K562 (cell line): ENCODE measurements at regions not wholly inside any gene's neighbourhood (a gene's known extent, or its start where the extent isn't known, plus 50 kb on each side); places are given as distances from the start of the nearest gene placed in this dataset.

ENCODE experiments used
- ATAC-seq: fragments of 200-7000 bp; cut with Tn5 transposase; 3 replicates; pipeline ENCODE4 v1.9.1; 2020; ENCODE audit warnings: moderate library complexity
- BruUV-seq: library from RNA; stranded (reverse); fragments of 400-500 nt; replicated peaks from 2 replicates; lab custom pipeline; 2021; lab: Mats Ljungman, UMichigan
- CTCF ChIA-PET: fragments of 300-600 bp; formaldehyde crosslinking; extraction: SDS; loops from one replicate; lab custom pipeline; 2021; ENCODE audit warnings: low intra/inter-chr PET ratio; lab: Yijun Ruan, JAX
- POLR2A ChIA-PET: fragments of 300-600, 350-650 bp; sonication (Branson Sonifier 250); formaldehyde crosslinking; extraction: SDS; loops from one replicate; lab custom pipeline; 2021; ENCODE audit warnings: antibody characterized with exemption, inconsistent platforms; lab: Yijun Ruan, JAX
- DNase-seq, 4 experiments: peaks; one replicate each; pipeline versions ENCODE4 v3.0.0 to v3.0.0-alpha.2; 2011 to 2018; ENCODE audit warnings: low spot score in 3 of 4, mixed read lengths in 3 of 4; ENCODE audit errors: extremely low read depth in 1 of 4
- FAIRE-seq: peaks from 2 replicates; lab custom pipeline; 2011; peaks lifted over from hg19 to GRCh38; lab: Jason Lieb, UNC
- H2AFZ ChIP-seq: 2 replicates; pipeline ENCODE4 v1.6.0; 2011; ENCODE audit warnings: low read depth, low read length, control low read depth, inconsistent platforms
- H3K27ac ChIP-seq: fragments of 200-600 bp; 3 replicates; pipeline ENCODE4 v1.8.0; 2011; ENCODE audit warnings: low read depth, mild to moderate bottlenecking, control low read depth, inconsistent platforms, low read length, moderate library complexity, mixed read lengths; ENCODE audit errors: extremely low read depth
- H3K27me3 ChIP-seq, 2 experiments: fragments of 300-600 bp in 1 of 2; 2 replicates in 1 of 2; 3 replicates in 1 of 2; pipeline versions ENCODE4 v1.6.0 to v1.8.0; 2011; ENCODE audit warnings: inconsistent platforms in 2 of 2, low read length in 2 of 2, mild to moderate bottlenecking in 1 of 2, mixed read lengths in 1 of 2, moderate library complexity in 1 of 2; ENCODE audit not compliant: control insufficient read depth in 2 of 2, insufficient read depth in 2 of 2
- H3K36me3 ChIP-seq: fragments of 300-600 bp; 3 replicates; pipeline ENCODE4 v1.8.0; 2011; ENCODE audit warnings: mild to moderate bottlenecking, low read length, inconsistent platforms; ENCODE audit not compliant: control insufficient read depth, insufficient read depth
- H3K4me1 ChIP-seq, 2 experiments: fragments of 200-600 bp in 1 of 2; replicated peaks in 1 of 2; 2 replicates in 1 of 2; 3 replicates in 1 of 2; pipeline versions ENCODE4 v1.5.1 to v1.8.0; 2011; ENCODE audit warnings: inconsistent platforms in 2 of 2, low read length in 2 of 2, mild to moderate bottlenecking in 1 of 2, mixed read lengths in 1 of 2, moderate library complexity in 1 of 2; ENCODE audit not compliant: control insufficient read depth in 2 of 2, insufficient read depth in 2 of 2
- H3K4me2 ChIP-seq: 2 replicates; pipeline ENCODE4 v1.6.1; 2011; ENCODE audit warnings: low read length, control low read depth, inconsistent platforms, mixed read lengths; ENCODE audit not compliant: insufficient read depth
- H3K4me3 ChIP-seq: fragments of 200-600 bp; sonication (generic), shearing (Covaris generic); 2 replicates; pipeline ENCODE4 v1.5.1; 2016; ENCODE audit warnings: control low read depth, inconsistent platforms
- H3K79me2 ChIP-seq: fragments of 200-600 bp; 3 replicates; pipeline ENCODE4 v1.8.0; 2011; ENCODE audit warnings: low read length, inconsistent platforms; ENCODE audit not compliant: control insufficient read depth, insufficient read depth
- H3K9ac ChIP-seq, 2 experiments: 2 replicates each; pipeline versions ENCODE4 v1.6.0 to v1.6.1; 2011; ENCODE audit warnings: low read depth in 2 of 2, low read length in 2 of 2, control low read depth in 1 of 2, inconsistent platforms in 1 of 2, mild to moderate bottlenecking in 1 of 2, mixed read lengths in 1 of 2; ENCODE audit not compliant: insufficient read depth in 1 of 2
- H3K9me1 ChIP-seq: one replicate; pipeline ENCODE4 v1.6.0; 2011; ENCODE audit warnings: inconsistent platforms, mild to moderate bottlenecking, low read length, moderate library complexity; ENCODE audit not compliant: control insufficient read depth, insufficient read depth
- H3K9me3 ChIP-seq: replicated peaks from 2 replicates; pipeline ENCODE4 v1.5.1; 2011; ENCODE audit warnings: low read depth, low read length, inconsistent platforms; ENCODE audit not compliant: control insufficient read depth, insufficient read depth
- H4K20me1 ChIP-seq: replicated peaks from 2 replicates; pipeline ENCODE4 v1.6.1; 2011; ENCODE audit warnings: low read length, inconsistent platforms, mixed read lengths; ENCODE audit not compliant: control insufficient read depth, insufficient read depth
- SREBF2 ChIP-seq: sonication (generic); formaldehyde crosslinking; IDR thresholded peaks from 2 replicates; pipeline ENCODE4 v1.4.0; 2020; ENCODE audit warnings: mild to moderate bottlenecking, missing genetic modification reagents
- ZFP1 ChIP-seq: fragments of 450-650 bp; formaldehyde crosslinking; IDR thresholded peaks from 2 replicates; pipeline ENCODE4 v1.4.0; 2020; ENCODE audit warnings: mild to moderate bottlenecking, mixed read lengths
- ZNF175 ChIP-seq: fragments of 200-800 bp; sonication (Bioruptor generic); IDR thresholded peaks from 2 replicates; pipeline ENCODE4 v1.6.1; 2016; ENCODE audit warnings: low read depth, mild to moderate bottlenecking, missing genetic modification characterization, missing compliant biosample characterization
- WGBS: fragments of 100-300 bp; shearing (Covaris generic); methylation state at CpG from one replicate; pipeline ENCODE4 v1.1.6; 2016; ENCODE audit warnings: low coverage, mixed read lengths; ENCODE audit not compliant: insufficient coverage; ENCODE audit errors: missing lambda C conversion rate; 5-methylcytosine and 5-hydroxymethylcytosine counted together
- in situ Hi-C: fragments of 300-500 bp; cut with MboI; formaldehyde crosslinking; loops from 4 replicates; pipeline ENCODE4 v1.15.0; 2018; ENCODE audit warnings: inconsistent platforms, mixed read lengths
- intact Hi-C: fragments of 100-400 bp; cut with micrococcal nuclease; formaldehyde crosslinking; loops from 2 replicates; pipeline ENCODE4 v1.14.2; 2022
- TF ChIP-seq, protein P1 (sequence below): fragments of 450-650 bp; IDR thresholded peaks from 2 replicates; pipeline ENCODE4 v1.7.0; 2016; ENCODE audit warnings: borderline replicate concordance
- TF ChIP-seq, protein P2 (sequence below): fragments of 450-650 bp; IDR thresholded peaks from 2 replicates; pipeline ENCODE4 v1.6.1; 2018; ENCODE audit warnings: mild to moderate bottlenecking, low read depth; ENCODE audit not compliant: partially characterized antibody

DNA sequence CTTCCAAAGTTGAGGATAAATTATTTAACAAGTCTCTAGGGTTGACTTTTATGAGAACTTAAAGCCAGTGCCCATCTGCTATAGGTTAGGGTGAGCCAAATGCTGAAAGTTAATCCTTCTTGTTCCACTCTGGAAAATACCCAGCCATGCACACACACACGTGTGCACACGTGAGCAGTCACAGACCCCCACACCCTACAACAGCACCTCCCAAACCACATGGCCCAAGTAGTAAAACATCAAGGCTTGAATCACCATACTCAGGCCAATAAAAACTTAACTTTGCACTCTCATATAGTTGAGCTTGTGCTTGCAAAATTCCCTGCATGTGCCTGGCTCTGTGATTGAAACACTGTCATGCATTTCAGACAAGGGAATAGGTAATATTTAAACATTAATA is 467.6 kb downstream of the ARHGEF28 start (continued):
- TF ChIP-seq, protein P1, sequence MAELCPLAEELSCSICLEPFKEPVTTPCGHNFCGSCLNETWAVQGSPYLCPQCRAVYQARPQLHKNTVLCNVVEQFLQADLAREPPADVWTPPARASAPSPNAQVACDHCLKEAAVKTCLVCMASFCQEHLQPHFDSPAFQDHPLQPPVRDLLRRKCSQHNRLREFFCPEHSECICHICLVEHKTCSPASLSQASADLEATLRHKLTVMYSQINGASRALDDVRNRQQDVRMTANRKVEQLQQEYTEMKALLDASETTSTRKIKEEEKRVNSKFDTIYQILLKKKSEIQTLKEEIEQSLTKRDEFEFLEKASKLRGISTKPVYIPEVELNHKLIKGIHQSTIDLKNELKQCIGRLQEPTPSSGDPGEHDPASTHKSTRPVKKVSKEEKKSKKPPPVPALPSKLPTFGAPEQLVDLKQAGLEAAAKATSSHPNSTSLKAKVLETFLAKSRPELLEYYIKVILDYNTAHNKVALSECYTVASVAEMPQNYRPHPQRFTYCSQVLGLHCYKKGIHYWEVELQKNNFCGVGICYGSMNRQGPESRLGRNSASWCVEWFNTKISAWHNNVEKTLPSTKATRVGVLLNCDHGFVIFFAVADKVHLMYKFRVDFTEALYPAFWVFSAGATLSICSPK = no peak
- TF ChIP-seq ZFP1 = no peak
- TF ChIP-seq, all 486 proteins: peak for 0

DNA sequence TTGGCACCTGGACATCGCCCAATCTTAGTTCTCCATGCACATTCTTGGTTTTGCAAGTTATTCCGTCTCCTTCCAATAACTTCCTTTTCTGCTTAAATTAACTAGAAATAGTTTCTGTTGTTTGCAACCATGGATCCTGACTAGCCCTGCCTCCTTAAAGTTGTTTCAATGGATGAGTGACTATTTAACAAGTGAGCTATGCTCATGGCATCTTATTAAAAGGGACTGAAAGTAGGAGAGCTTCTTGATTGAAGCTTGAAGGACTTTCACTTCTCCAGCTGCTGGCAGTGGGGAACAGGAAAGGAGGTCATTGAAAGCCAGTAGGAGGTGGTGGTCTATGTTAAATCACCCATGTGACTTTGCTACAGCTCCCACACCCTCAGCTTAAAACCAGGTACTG is 466.8 kb downstream of the ARHGEF28 start:
- intact Hi-C loops (no loop called here), in situ Hi-C loops (no loop called here)
- Histone ChIP-seq H3K9me1 (no peaks in the 10 kb centered on the region), H4K20me1 (no peaks in the 10 kb centered on the region), H3K4me1 (no peaks in the 10 kb centered on the region), H2AFZ (no peak overlapping the region), H3K27ac (no peak overlapping the region), H3K36me3 (no peaks in the 10 kb centered on the region), H3K27me3 (no peaks in the 10 kb centered on the region), H3K9ac (no peak overlapping the region), H3K4me2 (no peak overlapping the region), H3K9me3 (no peaks in the 10 kb centered on the region), H3K79me2 (no peaks in the 10 kb centered on the region), H3K4me3 (no peak overlapping the region)
- no peak for TF ChIP-seq SREBF2
- TF ChIP-seq, protein P2, sequence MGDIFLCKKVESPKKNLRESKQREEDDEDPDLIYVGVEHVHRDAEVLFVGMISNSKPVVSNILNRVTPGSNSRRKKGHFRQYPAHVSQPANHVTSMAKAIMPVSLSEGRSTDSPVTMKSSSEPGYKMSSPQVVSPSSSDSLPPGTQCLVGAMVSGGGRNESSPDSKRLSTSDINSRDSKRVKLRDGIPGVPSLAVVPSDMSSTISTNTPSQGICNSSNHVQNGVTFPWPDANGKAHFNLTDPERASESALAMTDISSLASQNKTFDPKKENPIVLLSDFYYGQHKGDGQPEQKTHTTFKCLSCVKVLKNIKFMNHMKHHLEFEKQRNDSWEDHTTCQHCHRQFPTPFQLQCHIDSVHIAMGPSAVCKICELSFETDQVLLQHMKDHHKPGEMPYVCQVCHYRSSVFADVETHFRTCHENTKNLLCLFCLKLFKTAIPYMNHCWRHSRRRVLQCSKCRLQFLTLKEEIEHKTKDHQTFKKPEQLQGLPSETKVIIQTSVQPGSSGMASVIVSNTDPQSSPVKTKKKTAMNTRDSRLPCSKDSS = no peak
- no peak for TF ChIP-seq ZNF175 (CRISPR knock-in tag)
- FAIRE-seq (no peak), ATAC-seq (no peak), DNase-seq (no peak)
- POLR2A ChIA-PET = interaction anchor here (1.7 kb wide), 1 partner anchor 8 kb away, joined by 4 read pairs; no protein-coding TSS in a partner anchor
- CTCF ChIA-PET = no interaction called here
- no TSS peak for BruUV-seq
- 0% methylated on average over 2 of the region's 2 CpGs for WGBS
